Middle frontal gyrus (tissue), 1 donor: ENCODE measurements at regions not wholly inside any gene's neighbourhood (a gene's known extent, or its start where the extent isn't known, plus 50 kb on each side); places are given as distances from the start of the nearest gene placed in this dataset.
"Not testable (repeated sequence)": the region's sequence is repeated elsewhere in the genome, so short reads cannot be mapped to it uniquely, and the experiment has no call there.

ENCODE experiments used
- DNase-seq: peaks from one replicate; pipeline ENCODE4 v3.0.0-alpha.2; 2015; ENCODE audit warnings: low spot score; ENCODE audit errors: extremely low spot score

- DNase-seq: peak; percentile 73
Measured at GRCh38 chr7:149714081-149714909, 59.1 kb downstream of the ZNF467 start.

GRCh38 chr7:149713731-149714068 lies 59.7 kb downstream of the ZNF467 start:
- DNase-seq: no peak

GRCh38 chr7:149713061-149713730 lies 60.2 kb downstream of the ZNF467 start:
- no peak for DNase-seq

GRCh38 chr7:149708026-149708425 lies 65.4 kb downstream of the ZNF467 start:
- no peak for DNase-seq

- no peak for DNase-seq
Measured at GRCh38 chr7:149707448-149707886, 65.9 kb downstream of the ZNF467 start.

- DNase-seq: no peak
Measured at GRCh38 chr7:149706398-149706797, 67.0 kb downstream of the ZNF467 start.

GRCh38 chr7:149704507-149704906 lies 68.9 kb downstream of the ZNF467 start:
- DNase-seq: no peak

- no peak for DNase-seq
Measured at GRCh38 chr7:149703044-149703650, 70.2 kb downstream of the ZNF467 start.

- no peak for DNase-seq
Measured at GRCh38 chr7:149701495-149702240, 71.7 kb downstream of the ZNF467 start.

GRCh38 chr7:149697767-149698166 lies 75.6 kb downstream of the ZNF467 start:
- not testable (repeated sequence) for DNase-seq

GRCh38 chr7:149696280-149696679 lies 77.1 kb downstream of the ZNF467 start:
- no peak for DNase-seq

- DNase-seq: no peak
Measured at GRCh38 chr7:149692557-149692982, 80.8 kb downstream of the ZNF467 start.

- DNase-seq: no peak
Measured at GRCh38 chr7:149692056-149692455, 81.3 kb downstream of the ZNF467 start.

- DNase-seq: no peak
Measured at GRCh38 chr7:149690688-149691446, 82.5 kb downstream of the ZNF467 start.

GRCh38 chr7:149689291-149689721 lies 84.1 kb downstream of the ZNF467 start:
- DNase-seq: no peak

GRCh38 chr7:149688836-149689235 lies 84.6 kb downstream of the ZNF467 start:
- DNase-seq: no peak

GRCh38 chr7:149687820-149688219 lies 85.6 kb downstream of the ZNF467 start:
- DNase-seq: not testable (repeated sequence)

GRCh38 chr7:149686449-149686848 lies 86.9 kb downstream of the ZNF467 start:
- no peak for DNase-seq

GRCh38 chr7:149686011-149686410 lies 87.4 kb downstream of the ZNF467 start:
- no peak for DNase-seq

GRCh38 chr7:149685455-149685854 lies 87.9 kb downstream of the ZNF467 start:
- no peak for DNase-seq

- no peak for DNase-seq
Measured at GRCh38 chr7:149683898-149684297, 89.5 kb downstream of the ZNF467 start.
